Right lobe of liver (tissue), 4 donors: ENCODE measurements at regions not wholly inside any gene's neighbourhood (a gene's known extent, or its start where the extent isn't known, plus 50 kb on each side); places are given as distances from the start of the nearest gene placed in this dataset.

ENCODE experiments used
- CTCF ChIP-seq, 4 donors: fragments of 200-600 bp in 3 of 4; fragments of 450-650 bp in 1 of 4; IDR thresholded peaks; one replicate each; pipeline versions ENCODE4 v1.5.1 to v1.8.0; 2016 to 2022; ENCODE audit warnings: antibody characterized with exemption in 4 of 4, mild to moderate bottlenecking in 2 of 4
- POLR2A ChIP-seq: fragments of 450-650 bp; IDR thresholded peaks from one replicate; pipeline ENCODE4 v1.6.1; 2017; ENCODE audit warnings: antibody characterized with exemption, mild to moderate bottlenecking
- donor health status: DM: no; HTN: no; CAD: no.
- donor health status: DM: no; HTN: no; CAD: no.
- donor health status: DM: no; HTN: yes; CAD: no.

GRCh38 chr4:162869157-162869556 is 297.5 kb downstream of the NAF1 start:
- no peak for TF ChIP-seq CTCF (IDR thresholded peaks at IDR 0.05)
- TF ChIP-seq POLR2A: no peak
